COR-L47 (cell line): ENCODE measurements at regions not wholly inside any gene's neighbourhood (a gene's known extent, or its start where the extent isn't known, plus 50 kb on each side); places are given as distances from the start of the nearest gene placed in this dataset.
A peak's percentile ranks its signal among the peaks of the same experiment; 100 is the strongest.

ENCODE experiments used
- DNase-seq: peaks from one replicate; lab custom pipeline; 2025; lab: John Stamatoyannopoulos, UW

- DNase-seq = no peak
These were observed 142.5 kb upstream of the DPT start for GRCh38 chr1:168871531-168871930.

- DNase-seq = no peak
These were observed 146.8 kb upstream of the DPT start for GRCh38 chr1:168875831-168876230.

- no peak for DNase-seq
These were observed 147.8 kb upstream of the DPT start for GRCh38 chr1:168876830-168877229.

- no peak for DNase-seq
These were observed 151.1 kb upstream of the DPT start for GRCh38 chr1:168879896-168880734.

GRCh38 chr1:168881656-168882260 is 152.8 kb upstream of the DPT start:
- DNase-seq = no peak

GRCh38 chr1:168887381-168887780 is 158.4 kb upstream of the DPT start:
- DNase-seq = no peak

- no peak for DNase-seq
These were observed 159.4 kb upstream of the DPT start for GRCh38 chr1:168888418-168888817.

- DNase-seq = no peak
These were observed 163.9 kb upstream of the DPT start for GRCh38 chr1:168892931-168893330.

GRCh38 chr1:168893359-168893801 is 164.4 kb upstream of the DPT start:
- DNase-seq = peak; percentile 43

- DNase-seq = no peak
These were observed 165.4 kb upstream of the DPT start for GRCh38 chr1:168894397-168894903.

GRCh38 chr1:168897249-168897648 is 168.2 kb upstream of the DPT start:
- DNase-seq = no peak

- no peak for DNase-seq
These were observed 174.3 kb upstream of the DPT start for GRCh38 chr1:168903237-168903830.

- no peak for DNase-seq
These were observed 176.6 kb upstream of the DPT start for GRCh38 chr1:168905633-168906032.

GRCh38 chr1:168906367-168906766 is 177.4 kb upstream of the DPT start:
- DNase-seq = no peak

GRCh38 chr1:168907053-168907452 is 178.0 kb upstream of the DPT start:
- DNase-seq = no peak

- DNase-seq = no peak
These were observed 178.9 kb upstream of the DPT start for GRCh38 chr1:168907786-168908348.

GRCh38 chr1:168910403-168910802 is 181.4 kb upstream of the DPT start:
- DNase-seq = no peak

- no peak for DNase-seq
These were observed 182.4 kb upstream of the DPT start for GRCh38 chr1:168911370-168911769.

- DNase-seq = peak; percentile 26
These were observed 184.9 kb upstream of the DPT start for GRCh38 chr1:168913711-168914463.

GRCh38 chr1:168917309-168917708 is 188.3 kb upstream of the DPT start:
- no peak for DNase-seq

GRCh38 chr1:168917796-168918195 is 188.7 kb upstream of the ATP1B1 start:
- DNase-seq = no peak
